DOHH2 (cell line): ENCODE measurements at regions not wholly inside any gene's neighbourhood (a gene's known extent, or its start where the extent isn't known, plus 50 kb on each side); places are given as distances from the start of the nearest gene placed in this dataset.

ENCODE experiments used
- H3F3A ChIP-seq: fragments of 200-600 bp; sonication (generic), shearing (Covaris generic); 2 replicates; pipeline ENCODE4 v1.6.0; 2016; ENCODE audit warnings: antibody characterized with exemption, mild to moderate bottlenecking; ENCODE audit not compliant: control insufficient read depth, insufficient read depth
- H3K27ac ChIP-seq: fragments of 200-600 bp; sonication (generic); 2 replicates; pipeline ENCODE4 v1.5.1; 2014; ENCODE audit warnings: low read depth, mild to moderate bottlenecking, low read length, moderate library complexity
- H3K27me3 ChIP-seq: fragments of 200-600 bp; sonication (generic); 2 replicates; pipeline ENCODE4 v1.6.1; 2014; ENCODE audit warnings: mild to moderate bottlenecking, low read length, mixed read lengths; ENCODE audit not compliant: control insufficient read depth
- H3K36me3 ChIP-seq: fragments of 200-600 bp; sonication (generic); 2 replicates; pipeline ENCODE4 v1.6.1; 2014; ENCODE audit warnings: mild to moderate bottlenecking, low read length, moderate library complexity, mixed read lengths; ENCODE audit not compliant: control insufficient read depth
- H3K4me1 ChIP-seq: fragments of 200-600 bp; sonication (generic); 2 replicates; pipeline ENCODE4 v1.6.1; 2014; ENCODE audit warnings: mild to moderate bottlenecking, low read length, mixed read lengths; ENCODE audit not compliant: control insufficient read depth
- H3K4me2 ChIP-seq: fragments of 200-600 bp; sonication (generic); 2 replicates; pipeline ENCODE4 v1.6.0; 2014; ENCODE audit warnings: mild to moderate bottlenecking, low read length, moderate library complexity
- H3K4me3 ChIP-seq: fragments of 200-600 bp; sonication (generic); 2 replicates; pipeline ENCODE4 v1.5.1; 2014; ENCODE audit warnings: mild to moderate bottlenecking, low read length, mixed read lengths
- H3K79me2 ChIP-seq: fragments of 200-600 bp; sonication (generic); 2 replicates; pipeline ENCODE4 v1.6.1; 2014; ENCODE audit warnings: mild to moderate bottlenecking, low read length, mixed read lengths; ENCODE audit not compliant: control insufficient read depth
- H3K9me2 ChIP-seq: fragments of 200-600 bp; sonication (generic); replicated peaks from 2 replicates; pipeline ENCODE4 v1.6.1; 2014; ENCODE audit warnings: mild to moderate bottlenecking, low read length, mixed read lengths; ENCODE audit not compliant: control insufficient read depth
- H3K9me3 ChIP-seq: fragments of 200-600 bp; sonication (generic); 2 replicates; pipeline ENCODE4 v1.6.1; 2014; ENCODE audit warnings: antibody characterized with exemption, low read length, mixed read lengths; ENCODE audit not compliant: control insufficient read depth, insufficient read depth
- H4K20me1 ChIP-seq: fragments of 200-600 bp; sonication (generic); 2 replicates; pipeline ENCODE4 v1.6.0; 2014; ENCODE audit warnings: low read depth, mild to moderate bottlenecking, antibody characterized with exemption, low read length, moderate library complexity; ENCODE audit not compliant: control insufficient read depth, insufficient read depth
- EZH2phosphoT487 ChIP-seq: fragments of 200-600 bp; sonication (generic); IDR thresholded peaks from 2 replicates; pipeline ENCODE4 v1.6.1; 2017; ENCODE audit warnings: borderline replicate concordance, mild to moderate bottlenecking, antibody characterized with exemption, low read length, moderate library complexity, mixed read lengths
- TF ChIP-seq, protein P1 (sequence below): fragments of 200-600 bp; sonication (generic); IDR thresholded peaks from one replicate; pipeline ENCODE4 v1.5.1; 2014; ENCODE audit warnings: antibody characterized with exemption, mild to moderate bottlenecking, low read depth, low read length; ENCODE audit not compliant: poor library complexity, severe bottlenecking

DNA sequence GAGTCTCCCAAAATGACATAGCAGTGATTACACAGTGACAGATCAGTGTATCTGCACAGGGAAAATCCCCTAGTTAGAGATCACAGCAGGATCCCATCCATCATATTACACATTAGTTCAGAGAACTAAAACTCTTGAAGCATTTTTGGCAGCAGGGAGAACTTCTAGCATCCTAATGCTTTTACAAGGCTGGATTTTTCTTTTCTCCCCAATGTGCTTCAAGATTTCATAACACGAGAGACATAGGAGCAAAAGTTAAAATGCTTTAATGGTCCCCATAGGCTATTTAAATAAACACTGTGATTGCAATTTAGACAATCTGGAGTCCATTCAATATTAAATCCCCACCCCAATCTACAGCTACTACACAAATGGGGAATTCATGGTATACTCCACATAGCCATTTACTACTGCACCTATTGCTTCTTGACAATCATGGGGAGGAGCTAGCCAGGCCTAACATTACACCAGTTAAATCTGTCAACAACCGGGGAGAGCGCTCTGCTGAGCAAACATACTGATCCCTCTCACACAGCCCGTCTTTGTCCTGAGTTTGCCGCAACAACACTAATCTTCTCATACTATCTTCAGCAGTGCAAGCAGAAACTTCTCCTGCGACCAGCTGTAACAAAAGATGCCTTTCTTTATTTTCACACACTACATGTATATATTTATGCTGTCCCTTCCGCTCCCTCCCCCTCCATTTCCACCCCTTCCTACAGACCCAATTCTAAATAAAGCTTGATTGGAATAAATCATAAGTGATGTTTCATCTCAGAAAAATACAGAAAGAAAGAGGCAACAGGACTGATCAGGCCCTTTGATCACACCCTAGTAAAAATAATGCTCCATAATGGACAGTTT, 120.3 kb upstream of the SOX5 start:
- Histone ChIP-seq H4K20me1 (no peaks in the 10 kb centered on the region), H3K4me3 (no peak overlapping the region), H3K9me2 (no peaks in the 10 kb centered on the region), H3F3A (no peaks in the 10 kb centered on the region), H3K27me3 (no peaks in the 10 kb centered on the region), H3K36me3 (no peaks in the 10 kb centered on the region), H3K4me1 (no peaks in the 10 kb centered on the region), H3K27ac (no peak overlapping the region), H3K4me2 (no peak overlapping the region), H3K79me2 (no peaks in the 10 kb centered on the region), H3K9me3 (no peaks in the 10 kb centered on the region)
- no peak for TF ChIP-seq EZH2phosphoT487
- TF ChIP-seq, protein P1, sequence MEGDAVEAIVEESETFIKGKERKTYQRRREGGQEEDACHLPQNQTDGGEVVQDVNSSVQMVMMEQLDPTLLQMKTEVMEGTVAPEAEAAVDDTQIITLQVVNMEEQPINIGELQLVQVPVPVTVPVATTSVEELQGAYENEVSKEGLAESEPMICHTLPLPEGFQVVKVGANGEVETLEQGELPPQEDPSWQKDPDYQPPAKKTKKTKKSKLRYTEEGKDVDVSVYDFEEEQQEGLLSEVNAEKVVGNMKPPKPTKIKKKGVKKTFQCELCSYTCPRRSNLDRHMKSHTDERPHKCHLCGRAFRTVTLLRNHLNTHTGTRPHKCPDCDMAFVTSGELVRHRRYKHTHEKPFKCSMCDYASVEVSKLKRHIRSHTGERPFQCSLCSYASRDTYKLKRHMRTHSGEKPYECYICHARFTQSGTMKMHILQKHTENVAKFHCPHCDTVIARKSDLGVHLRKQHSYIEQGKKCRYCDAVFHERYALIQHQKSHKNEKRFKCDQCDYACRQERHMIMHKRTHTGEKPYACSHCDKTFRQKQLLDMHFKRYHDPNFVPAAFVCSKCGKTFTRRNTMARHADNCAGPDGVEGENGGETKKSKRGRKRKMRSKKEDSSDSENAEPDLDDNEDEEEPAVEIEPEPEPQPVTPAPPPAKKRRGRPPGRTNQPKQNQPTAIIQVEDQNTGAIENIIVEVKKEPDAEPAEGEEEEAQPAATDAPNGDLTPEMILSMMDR: no peak

DNA sequence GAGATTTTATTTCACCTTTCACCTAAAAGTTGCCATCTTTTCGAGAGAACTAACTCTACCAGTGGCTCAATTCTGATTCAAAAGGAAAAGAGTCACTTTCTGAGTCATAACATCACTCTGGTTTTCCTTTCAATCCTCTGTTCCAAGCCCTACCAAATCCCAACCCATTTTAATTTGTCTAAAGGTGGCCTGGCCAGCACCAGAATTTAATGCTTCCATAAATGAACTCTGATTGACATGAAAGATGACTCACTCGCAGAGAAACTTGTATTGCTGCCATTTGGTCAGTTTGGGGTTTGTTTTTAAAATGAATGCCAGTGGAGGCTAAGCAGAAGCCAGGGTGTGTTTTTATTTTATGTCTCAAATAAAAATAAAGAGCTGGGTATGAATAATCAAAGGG, 117.4 kb upstream of the SOX5 start:
- Histone ChIP-seq H3K4me3 (no peak overlapping the region), H3K9me2 (no peaks in the 10 kb centered on the region), H3K36me3 (no peaks in the 10 kb centered on the region), H3K9me3 (no peaks in the 10 kb centered on the region), H3K4me1 (no peaks in the 10 kb centered on the region), H3K27me3 (no peaks in the 10 kb centered on the region), H3K27ac (no peak overlapping the region), H3F3A (no peaks in the 10 kb centered on the region), H4K20me1 (no peaks in the 10 kb centered on the region), H3K4me2 (no peak overlapping the region), H3K79me2 (no peaks in the 10 kb centered on the region)
- TF ChIP-seq EZH2phosphoT487: no peak
- TF ChIP-seq, protein P1: no peak

DNA sequence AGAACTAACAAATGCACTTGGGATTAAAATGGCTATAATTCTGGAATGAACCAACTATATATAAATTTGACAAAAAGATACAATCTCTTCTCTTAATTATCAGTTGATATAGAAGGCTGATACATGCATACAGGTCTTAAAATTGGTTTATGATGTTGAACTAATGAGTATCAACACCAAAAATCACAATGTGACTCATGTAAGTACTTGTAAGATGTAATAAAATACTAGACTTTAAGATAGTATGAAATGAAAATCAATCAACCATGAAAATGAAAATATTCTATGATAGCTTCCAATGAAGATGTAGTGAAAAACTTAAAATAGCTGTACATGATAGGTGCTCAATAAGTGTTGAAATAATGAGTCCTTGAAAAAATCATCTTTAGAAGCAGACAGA, 116.6 kb upstream of the SOX5 start:
- TF ChIP-seq, protein P1: no peak
- TF ChIP-seq EZH2phosphoT487: no peak
- no peaks in the 10 kb centered on the region for H3K9me2 ChIP-seq
- H4K20me1 ChIP-seq: no peaks in the 10 kb centered on the region
- H3K4me2 ChIP-seq: no peak overlapping the region
- H3K9me3 ChIP-seq: no peaks in the 10 kb centered on the region
- no peak overlapping the region for H3K27ac ChIP-seq
- H3K36me3 ChIP-seq: no peaks in the 10 kb centered on the region
- H3K27me3 ChIP-seq: no peaks in the 10 kb centered on the region
- H3K4me3 ChIP-seq: no peak overlapping the region
- H3K4me1 ChIP-seq: no peaks in the 10 kb centered on the region
- no peaks in the 10 kb centered on the region for H3K79me2 ChIP-seq
- H3F3A ChIP-seq: no peaks in the 10 kb centered on the region
